ENCODE measurements at regions not wholly inside any gene's neighbourhood (a gene's known extent, or its start where the extent isn't known, plus 50 kb on each side); places are given as distances from the start of the nearest gene placed in this dataset.

GRCh38 chr3:64327100-64327804, 102.0 kb upstream of the PRICKLE2 start:
- DNase-seq (ENCODE audit: low spot score) (peak; percentile 52), ATAC-seq (peak; percentile 64)

DNA sequence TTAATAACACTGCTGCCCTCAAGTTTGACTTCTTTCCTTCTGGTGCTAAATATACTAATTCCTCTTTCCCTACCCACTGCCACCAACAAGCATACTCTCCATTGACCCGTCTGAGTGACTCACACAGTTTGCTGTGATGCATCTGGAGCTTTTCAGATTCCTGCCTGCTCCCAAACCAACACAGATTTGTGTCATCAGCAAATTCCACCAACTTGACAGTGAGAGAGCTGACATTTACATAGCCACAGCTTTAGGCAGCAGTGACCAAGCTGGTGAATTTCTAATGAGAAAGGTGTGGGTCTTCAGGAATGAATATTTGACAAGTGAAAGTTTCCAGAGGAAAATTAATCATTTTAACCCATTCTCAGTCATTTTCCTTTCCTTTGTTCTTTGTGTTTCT, 96.5 kb upstream of the PRICKLE2 start:
- ATAC-seq (peak; percentile 17), DNase-seq (ENCODE audit: low spot score) (no peak)

- ATAC-seq, result no peak
- DNase-seq (ENCODE audit: low spot score), result no peak
Measured at GRCh38 chr3:64319391-64319790, 94.1 kb upstream of the PRICKLE2 start.

GRCh38 chr3:64318668-64319271, 93.5 kb upstream of the PRICKLE2 start:
- ATAC-seq (peak; percentile 41), DNase-seq (ENCODE audit: low spot score) (no peak)

DNA sequence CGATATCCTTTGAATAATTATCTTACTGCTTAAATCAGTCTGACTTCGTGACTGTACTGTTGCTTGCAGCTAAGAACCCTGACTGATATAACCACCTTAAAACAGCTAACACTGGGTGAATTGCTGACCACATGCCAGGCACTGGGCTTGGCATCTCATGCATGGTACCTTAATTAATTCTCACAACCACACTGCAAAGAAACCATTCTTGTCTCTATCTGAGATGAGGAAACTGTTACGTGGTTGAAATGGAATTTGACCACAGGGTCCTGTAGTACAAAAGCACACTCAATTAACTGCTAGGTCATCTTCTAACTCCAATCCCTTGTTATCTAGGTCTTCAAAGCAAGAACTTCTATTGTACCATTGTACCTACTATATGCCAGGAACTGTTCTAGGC, 92.7 kb upstream of the PRICKLE2 start:
- DNase-seq (ENCODE audit: low spot score), result no peak
- ATAC-seq, result no peak

DNA sequence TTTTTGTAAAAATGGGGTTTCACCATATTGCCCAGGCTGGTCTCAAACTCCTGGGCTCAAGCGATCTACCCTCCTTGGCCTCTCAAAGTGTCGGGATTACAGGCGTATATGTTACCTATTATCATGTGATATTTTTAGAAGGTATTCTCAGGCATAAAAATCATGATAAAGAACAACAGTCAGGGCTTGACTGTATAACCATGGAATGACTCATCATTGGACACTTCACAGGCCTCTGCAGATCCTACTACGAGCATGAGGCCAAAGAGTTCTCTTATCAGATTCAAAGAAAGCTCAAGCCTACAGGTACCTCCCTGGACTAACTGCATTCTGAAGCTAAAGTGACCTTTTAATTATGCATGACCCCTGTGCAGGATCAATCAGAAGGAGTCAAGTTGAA, 91.7 kb upstream of the PRICKLE2 start:
- ATAC-seq (no peak), DNase-seq (ENCODE audit: low spot score) (no peak)

- DNase-seq (ENCODE audit: low spot score), result no peak
- ATAC-seq, result no peak
Measured at GRCh38 chr3:64311424-64312061, 86.3 kb upstream of the PRICKLE2 start.

DNA sequence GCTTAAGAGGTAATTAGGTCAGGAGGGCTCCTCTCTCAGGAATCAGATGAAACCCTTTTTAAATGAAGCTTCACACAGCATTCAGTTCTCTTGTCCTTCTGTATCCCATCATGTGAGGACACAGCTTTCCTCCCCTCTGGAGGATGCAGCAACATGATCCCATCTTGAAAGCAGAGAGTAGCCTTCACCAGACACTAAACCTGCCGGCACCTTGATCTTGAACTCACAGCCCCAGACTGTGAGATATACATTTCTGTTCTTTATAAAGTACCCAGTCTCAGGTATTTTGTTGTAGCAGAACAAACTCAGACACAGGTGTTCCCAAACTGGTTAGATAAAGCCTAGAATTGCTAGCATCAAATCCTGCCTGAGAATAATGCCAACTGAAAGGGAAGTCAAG, 83.7 kb upstream of the PRICKLE2 start:
- no peak for ATAC-seq
- DNase-seq (ENCODE audit: low spot score), result no peak

- peak; percentile 95 for ATAC-seq
- DNase-seq (ENCODE audit: low spot score), result peak; percentile 52
Measured at GRCh38 chr3:64306745-64307144, 81.5 kb upstream of the PRICKLE2 start.

DNA sequence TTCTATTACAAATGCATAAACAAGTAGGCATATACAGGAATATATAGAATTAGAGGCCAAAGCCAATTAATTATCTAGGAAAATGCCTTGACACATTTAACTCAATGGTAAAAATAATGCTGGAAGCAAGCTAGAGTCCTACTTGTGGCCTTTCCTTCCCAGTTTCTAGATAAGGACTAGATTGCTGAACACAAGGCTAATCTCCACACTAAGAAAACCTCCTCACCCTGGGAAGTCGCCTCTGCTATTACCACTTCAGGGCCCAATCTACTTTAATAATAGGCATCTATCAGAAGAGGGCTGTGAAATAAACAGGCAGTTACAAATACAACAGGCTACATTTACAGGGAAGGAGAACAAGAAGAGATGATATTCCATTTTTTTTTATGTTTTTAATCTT, 80.5 kb upstream of the PRICKLE2 start:
- ATAC-seq (no peak), DNase-seq (ENCODE audit: low spot score) (no peak)

- ATAC-seq, result no peak
Measured at GRCh38 chr3:64304828-64305410, 79.7 kb upstream of the PRICKLE2 start.

GRCh38 chr3:64303881-64304280, 78.6 kb upstream of the PRICKLE2 start:
- ATAC-seq, result no peak
- DNase-seq (ENCODE audit: low spot score), result no peak

More at GRCh38 chr3:64304828-64305410, 79.7 kb upstream of the PRICKLE2 start:
- no peak for DNase-seq (ENCODE audit: low spot score)

GRCh38 chr3:64303401-64303800, 78.1 kb upstream of the PRICKLE2 start:
- no peak for ATAC-seq

DNA sequence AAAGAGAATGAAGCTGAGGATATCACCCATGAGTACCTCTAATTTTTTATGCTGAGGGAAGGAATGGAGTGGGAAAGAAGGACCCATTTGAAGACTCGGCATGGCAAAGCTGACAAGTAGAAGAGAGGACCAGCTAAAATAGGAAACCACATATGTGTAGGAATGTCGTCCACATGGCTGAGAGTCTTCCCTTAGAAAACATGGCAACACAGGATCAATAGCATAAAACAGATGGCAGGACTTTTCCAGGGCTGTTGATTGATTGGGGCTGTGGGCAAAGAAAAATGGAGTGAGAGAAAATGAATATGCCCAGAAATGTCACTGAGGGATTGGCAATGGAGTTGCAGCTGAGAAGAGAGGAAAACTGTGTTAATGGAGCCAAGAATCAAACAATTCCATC, 76.2 kb upstream of the PRICKLE2 start:
- DNase-seq (ENCODE audit: low spot score), result no peak
- no peak for ATAC-seq

More at GRCh38 chr3:64303401-64303800, 78.1 kb upstream of the PRICKLE2 start:
- no peak for DNase-seq (ENCODE audit: low spot score)

DNA sequence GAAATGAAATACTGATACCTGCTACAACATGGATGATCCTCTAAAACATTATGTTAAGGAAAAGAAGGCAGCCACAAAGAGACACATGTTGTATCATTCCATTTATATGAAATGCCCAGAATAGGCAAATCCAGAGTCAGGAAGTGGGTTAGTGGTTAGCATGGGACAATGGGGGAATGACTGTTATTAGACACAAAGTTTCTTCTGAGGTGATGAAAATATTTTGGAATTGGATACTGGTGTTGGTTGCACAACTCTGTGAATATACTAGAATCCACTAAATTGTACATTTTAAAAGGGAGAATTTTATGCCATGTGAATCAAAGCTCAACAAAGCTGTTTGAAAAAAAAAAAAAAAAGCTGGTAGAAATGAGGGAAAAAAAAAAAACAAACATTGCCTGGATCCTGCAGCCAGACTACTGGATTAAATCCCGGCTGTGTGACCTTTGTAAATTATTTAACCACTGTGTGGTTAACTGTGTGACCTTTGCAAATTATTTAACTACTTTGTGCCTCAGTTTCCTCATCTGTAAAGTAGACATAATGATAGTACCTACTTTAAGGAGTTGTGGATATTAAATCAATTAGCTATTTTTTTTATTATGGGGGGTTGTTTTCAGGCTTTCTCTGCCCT, 75.6 kb upstream of the PRICKLE2 start:
- no peak for DNase-seq (ENCODE audit: low spot score)
- peak; percentile 66 for ATAC-seq

DNA sequence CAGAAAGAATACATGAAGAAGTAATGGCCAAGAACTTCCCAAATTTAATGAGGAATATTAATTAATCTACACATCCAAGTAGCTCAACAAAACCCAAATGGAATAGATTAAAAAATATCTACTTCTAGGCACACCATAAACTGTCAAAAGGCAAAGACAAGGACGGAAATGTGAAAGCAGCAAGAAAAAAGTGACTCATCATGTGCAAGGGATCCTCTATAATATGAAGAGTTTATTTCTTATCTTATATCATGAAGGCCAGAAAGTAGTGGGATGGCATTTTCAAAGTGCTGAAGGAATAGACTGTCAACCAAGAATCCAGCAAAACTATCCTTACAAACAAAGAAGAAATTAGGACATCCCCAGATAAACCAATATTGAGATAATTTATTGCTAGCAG, 73.9 kb upstream of the PRICKLE2 start:
- no peak for DNase-seq (ENCODE audit: low spot score)
- ATAC-seq, result no peak

- ATAC-seq (no peak), DNase-seq (ENCODE audit: low spot score) (no peak)
Measured at GRCh38 chr3:64297563-64297962, 72.3 kb upstream of the PRICKLE2 start.

GRCh38 chr3:64295594-64295993, 70.3 kb upstream of the PRICKLE2 start:
- DNase-seq (ENCODE audit: low spot score) (no peak), ATAC-seq (no peak)

DNA sequence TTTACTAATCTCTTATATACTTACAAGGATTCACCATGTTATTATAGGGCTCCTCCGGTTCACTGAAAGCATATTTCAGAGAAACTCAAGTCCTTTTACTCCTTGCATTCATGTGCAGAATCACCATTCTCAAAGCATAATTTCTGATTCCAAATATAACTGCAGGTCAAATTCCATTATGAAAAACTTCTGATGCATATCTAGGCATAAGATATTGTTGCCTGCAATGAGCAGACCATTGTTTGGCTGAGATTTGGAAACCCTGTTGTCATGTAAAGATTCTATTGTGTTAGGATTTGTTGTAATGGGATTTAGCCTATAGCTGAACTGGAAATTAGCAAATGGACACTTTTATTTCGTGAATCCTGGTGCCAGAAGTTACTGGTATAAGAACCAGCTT, 69.5 kb upstream of the PRICKLE2 start:
- ATAC-seq (no peak), DNase-seq (ENCODE audit: low spot score) (no peak)

- no peak for ATAC-seq
- DNase-seq (ENCODE audit: low spot score), result no peak
Measured at GRCh38 chr3:64293121-64293520, 67.9 kb upstream of the PRICKLE2 start.

- ATAC-seq (no peak), DNase-seq (ENCODE audit: low spot score) (no peak)
Measured at GRCh38 chr3:64291956-64292355, 66.7 kb upstream of the PRICKLE2 start.

Data from left lobe of liver (tissue), 2 donors.